Panc1 (cell line): ENCODE measurements at regions not wholly inside any gene's neighbourhood (a gene's known extent, or its start where the extent isn't known, plus 50 kb on each side); places are given as distances from the start of the nearest gene placed in this dataset.

Experiments used
- ATAC-seq: fragments of 200-7000 bp; cut with Tn5 transposase; 2 replicates; pipeline ENCODE4 v1.9.1; 2020; ENCODE audit warnings: mild to moderate bottlenecking, moderate library complexity
- BruUV-seq: library from RNA; stranded (reverse); fragments of 400-500 nt; replicated peaks from 2 replicates; lab custom pipeline; 2021; lab: Mats Ljungman, UMichigan
- CTCF ChIA-PET: fragments of 300-600 bp; sonication (Branson Sonifier 250); formaldehyde crosslinking; loops from one replicate; lab custom pipeline; 2022; ENCODE audit warnings: antibody characterized with exemption; lab: Charles Lee
- POLR2A ChIA-PET: fragments of 300-600 bp; sonication (Branson Sonifier 250); formaldehyde crosslinking; loops from one replicate; lab custom pipeline; 2022; ENCODE audit warnings: antibody characterized with exemption; lab: Charles Lee
- DNase-seq: peaks from one replicate; pipeline ENCODE4 v3.0.0-alpha.2; 2010; ENCODE audit warnings: low read depth, low spot score
- H3K27ac ChIP-seq: 2 replicates; pipeline ENCODE4 v1.5.1; 2011; ENCODE audit warnings: mild to moderate bottlenecking, low read length, inconsistent platforms
- H3K27me3 ChIP-seq: fragments of 200-500 bp; sonication (Bioruptor generic); 2 replicates; pipeline ENCODE4 v1.6.0; 2014; ENCODE audit warnings: low read length, inconsistent platforms; ENCODE audit not compliant: control insufficient read depth, insufficient read depth
- H3K36me3 ChIP-seq: fragments of 200-500 bp; sonication (Bioruptor generic); 2 replicates; pipeline ENCODE4 v1.5.1; 2014; ENCODE audit warnings: inconsistent platforms, mild to moderate bottlenecking, low read length, moderate library complexity; ENCODE audit not compliant: control insufficient read depth, insufficient read depth
- H3K4me1 ChIP-seq: 2 replicates; pipeline ENCODE4 v1.5.1; 2011; ENCODE audit warnings: inconsistent platforms, mild to moderate bottlenecking, low read length, moderate library complexity; ENCODE audit not compliant: control insufficient read depth, insufficient read depth
- H3K4me3 ChIP-seq, 2 experiments: 2 replicates each; pipeline ENCODE4 v1.5.1; 2011 to 2012; ENCODE audit warnings: low read depth in 2 of 2, low read length in 2 of 2, mild to moderate bottlenecking in 2 of 2, inconsistent platforms in 1 of 2, moderate library complexity in 1 of 2
- H3K9me3 ChIP-seq: fragments of 200-500 bp; sonication (Bioruptor generic); 2 replicates; pipeline ENCODE4 v1.5.1; 2014; ENCODE audit warnings: low read depth, mild to moderate bottlenecking, inconsistent platforms, low read length, moderate library complexity; ENCODE audit not compliant: control insufficient read depth, insufficient read depth
- POLR2AphosphoS5 ChIP-seq: IDR thresholded peaks from 2 replicates; pipeline ENCODE4 v1.6.1; 2012; ENCODE audit warnings: mild to moderate bottlenecking, low read depth, low read length, moderate library complexity
- REST ChIP-seq, 2 experiments: IDR thresholded peaks; 2 replicates each; pipeline ENCODE4 v1.6.1; 2011 to 2012; ENCODE audit warnings: low read depth in 2 of 2, control low read depth in 1 of 2, low read length in 1 of 2, mild to moderate bottlenecking in 1 of 2, moderate library complexity in 1 of 2; ENCODE audit not compliant: insufficient read depth in 1 of 2
- SIN3A ChIP-seq: IDR thresholded peaks from 2 replicates; pipeline ENCODE4 v1.6.1; 2012; ENCODE audit warnings: low read depth, mild to moderate bottlenecking, low read length, moderate library complexity, borderline replicate concordance; ENCODE audit not compliant: insufficient read depth
- TCF7L2 ChIP-seq: IDR thresholded peaks from 2 replicates; pipeline ENCODE4 v1.6.1; 2011; ENCODE audit warnings: mild to moderate bottlenecking, low read depth, low read length, inconsistent platforms
- in situ Hi-C: cut with HindIII; loops from 2 replicates; pipeline ENCODE4 v1.10.0; 2016; ENCODE audit warnings: low sequenced_read_pairs, low pct_unique_long_range_greater_than_20kb
- intact Hi-C: fragments of 100-400 bp; cut with micrococcal nuclease; formaldehyde crosslinking; loops from one replicate; pipeline ENCODE4 v1.10.0; 2022; ENCODE audit not compliant: unreplicated experiment
- TF ChIP-seq, protein P1 (sequence below): fragments of 450-650 bp; IDR thresholded peaks from 2 replicates; pipeline ENCODE4 v1.5.1; 2017; ENCODE audit warnings: mild to moderate bottlenecking

DNA sequence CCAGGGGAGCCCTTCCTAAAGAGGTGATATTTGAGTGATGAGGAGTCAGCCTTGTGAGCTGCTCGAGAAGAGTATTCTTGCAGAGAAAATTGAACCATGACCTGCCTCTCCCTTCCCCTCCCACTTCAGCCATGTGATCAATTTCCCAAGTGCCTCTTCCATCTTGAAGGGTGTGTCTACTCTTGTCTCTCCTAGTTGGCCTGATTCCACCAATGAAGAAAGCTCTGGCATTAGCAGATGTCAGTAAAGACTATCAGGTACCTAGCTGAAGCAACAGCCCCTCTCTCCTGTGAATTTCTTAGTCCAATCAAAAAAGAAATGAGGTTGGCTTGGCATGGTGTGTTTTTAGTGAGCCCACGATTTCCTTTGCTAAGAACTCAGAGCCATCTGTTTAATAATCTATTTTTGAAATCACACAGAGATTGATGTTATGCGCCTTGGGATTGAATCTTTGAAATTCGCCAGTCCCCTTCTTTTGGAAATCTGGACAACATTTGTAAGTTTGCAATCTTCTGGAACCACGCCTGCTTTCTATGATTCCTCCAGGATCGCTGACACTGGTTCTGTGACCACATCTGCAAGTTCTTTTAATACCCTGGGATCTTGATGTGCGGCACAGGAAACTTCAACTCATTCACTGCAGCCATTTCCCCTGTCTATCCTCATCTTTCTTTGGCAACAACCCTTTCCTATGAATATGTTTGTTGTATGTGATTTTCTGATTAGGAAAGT is 404.6 kb downstream of the DMRT2 start:
- Histone ChIP-seq H3K4me1 (no peaks in the 10 kb centered on the region), H3K36me3 (no peaks in the 10 kb centered on the region), H3K9me3 (no peaks in the 10 kb centered on the region), H3K27ac (no peak overlapping the region), H3K27me3 (no peaks in the 10 kb centered on the region), H3K4me3 (no peak overlapping the region)
- ChIA-PET CTCF (no interaction called here), POLR2A (no interaction called here)
- ATAC-seq: no peak
- in situ Hi-C loops (no loop called here), intact Hi-C loops (no loop called here)
- TF ChIP-seq, protein P1, sequence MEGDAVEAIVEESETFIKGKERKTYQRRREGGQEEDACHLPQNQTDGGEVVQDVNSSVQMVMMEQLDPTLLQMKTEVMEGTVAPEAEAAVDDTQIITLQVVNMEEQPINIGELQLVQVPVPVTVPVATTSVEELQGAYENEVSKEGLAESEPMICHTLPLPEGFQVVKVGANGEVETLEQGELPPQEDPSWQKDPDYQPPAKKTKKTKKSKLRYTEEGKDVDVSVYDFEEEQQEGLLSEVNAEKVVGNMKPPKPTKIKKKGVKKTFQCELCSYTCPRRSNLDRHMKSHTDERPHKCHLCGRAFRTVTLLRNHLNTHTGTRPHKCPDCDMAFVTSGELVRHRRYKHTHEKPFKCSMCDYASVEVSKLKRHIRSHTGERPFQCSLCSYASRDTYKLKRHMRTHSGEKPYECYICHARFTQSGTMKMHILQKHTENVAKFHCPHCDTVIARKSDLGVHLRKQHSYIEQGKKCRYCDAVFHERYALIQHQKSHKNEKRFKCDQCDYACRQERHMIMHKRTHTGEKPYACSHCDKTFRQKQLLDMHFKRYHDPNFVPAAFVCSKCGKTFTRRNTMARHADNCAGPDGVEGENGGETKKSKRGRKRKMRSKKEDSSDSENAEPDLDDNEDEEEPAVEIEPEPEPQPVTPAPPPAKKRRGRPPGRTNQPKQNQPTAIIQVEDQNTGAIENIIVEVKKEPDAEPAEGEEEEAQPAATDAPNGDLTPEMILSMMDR: no peak
- TF ChIP-seq POLR2AphosphoS5 (no peak), TCF7L2 (no peak), REST (IDR thresholded peaks at IDR 0.05; ENCODE audit: insufficient read depth in 1 of 2, low read depth in 2 of 2, low read length in 1 of 2) (no peak), SIN3A (no peak)
- no TSS peak for BruUV-seq
- no peak for DNase-seq

DNA sequence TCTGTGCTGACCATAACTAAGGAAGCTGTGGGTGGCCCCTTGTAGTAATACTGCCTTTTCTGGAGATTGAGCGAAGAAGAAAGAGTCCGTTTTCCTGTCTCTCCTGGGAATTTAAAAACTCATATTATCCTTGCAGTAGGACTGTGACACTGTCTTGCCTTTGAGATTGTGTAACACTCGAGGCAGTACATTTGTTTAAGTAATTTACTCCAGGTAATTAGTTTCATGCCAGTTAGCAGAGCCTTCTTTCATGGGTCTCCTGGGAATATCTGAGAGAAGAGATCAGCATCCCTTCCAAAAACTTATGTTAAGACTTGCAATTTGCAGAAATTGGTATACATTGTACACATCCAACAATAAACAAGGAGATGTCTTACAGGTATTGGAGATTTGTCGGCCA is 405.6 kb downstream of the DMRT2 start:
- Histone ChIP-seq H3K36me3 (no peaks in the 10 kb centered on the region), H3K9me3 (no peaks in the 10 kb centered on the region), H3K27ac (no peak overlapping the region), H3K4me3 (no peak overlapping the region), H3K4me1 (no peaks in the 10 kb centered on the region), H3K27me3 (no peaks in the 10 kb centered on the region)
- TF ChIP-seq REST (IDR thresholded peaks at IDR 0.05; ENCODE audit: insufficient read depth in 1 of 2, low read depth in 2 of 2, low read length in 1 of 2): no peak
- TF ChIP-seq POLR2AphosphoS5: no peak
- TF ChIP-seq SIN3A: no peak
- TF ChIP-seq TCF7L2: no peak
- TF ChIP-seq, protein P1: no peak
- DNase-seq (no peak), ATAC-seq (no peak)
- BruUV-seq: no TSS peak
- CTCF ChIA-PET: no interaction called here
- intact Hi-C loops: no loop called here
- in situ Hi-C loops: no loop called here
- POLR2A ChIA-PET: no interaction called here
